ENCODE measurements at regions not wholly inside any gene's neighbourhood (a gene's known extent, or its start where the extent isn't known, plus 50 kb on each side); places are given as distances from the start of the nearest gene placed in this dataset.

DNA sequence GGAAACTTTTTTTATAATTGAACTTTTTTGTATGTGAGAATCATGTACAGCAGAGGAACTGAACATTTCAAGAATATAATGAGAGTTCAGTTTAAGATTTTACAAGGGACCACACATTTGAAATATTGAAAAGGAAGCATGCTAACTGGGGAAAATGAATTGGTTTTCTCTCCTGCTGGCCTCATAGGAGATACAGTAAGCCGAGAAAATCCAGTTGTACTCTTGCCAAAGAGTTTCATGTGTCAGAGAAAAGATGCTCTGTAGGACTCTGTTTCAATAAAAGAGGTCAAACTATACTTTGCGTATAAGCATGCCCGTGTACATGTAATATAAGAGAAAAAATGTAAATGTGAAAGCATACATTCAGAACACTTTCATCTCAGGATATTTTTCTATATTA lies 393.5 kb upstream of the NRSN1 start:
- TF ChIP-seq, protein P1, sequence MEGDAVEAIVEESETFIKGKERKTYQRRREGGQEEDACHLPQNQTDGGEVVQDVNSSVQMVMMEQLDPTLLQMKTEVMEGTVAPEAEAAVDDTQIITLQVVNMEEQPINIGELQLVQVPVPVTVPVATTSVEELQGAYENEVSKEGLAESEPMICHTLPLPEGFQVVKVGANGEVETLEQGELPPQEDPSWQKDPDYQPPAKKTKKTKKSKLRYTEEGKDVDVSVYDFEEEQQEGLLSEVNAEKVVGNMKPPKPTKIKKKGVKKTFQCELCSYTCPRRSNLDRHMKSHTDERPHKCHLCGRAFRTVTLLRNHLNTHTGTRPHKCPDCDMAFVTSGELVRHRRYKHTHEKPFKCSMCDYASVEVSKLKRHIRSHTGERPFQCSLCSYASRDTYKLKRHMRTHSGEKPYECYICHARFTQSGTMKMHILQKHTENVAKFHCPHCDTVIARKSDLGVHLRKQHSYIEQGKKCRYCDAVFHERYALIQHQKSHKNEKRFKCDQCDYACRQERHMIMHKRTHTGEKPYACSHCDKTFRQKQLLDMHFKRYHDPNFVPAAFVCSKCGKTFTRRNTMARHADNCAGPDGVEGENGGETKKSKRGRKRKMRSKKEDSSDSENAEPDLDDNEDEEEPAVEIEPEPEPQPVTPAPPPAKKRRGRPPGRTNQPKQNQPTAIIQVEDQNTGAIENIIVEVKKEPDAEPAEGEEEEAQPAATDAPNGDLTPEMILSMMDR (conservative IDR thresholded peaks at IDR 0.05; ENCODE audit: low read length), result no peak
- no peak for TF ChIP-seq EZH2phosphoT487 (IDR thresholded peaks at IDR 0.05; ENCODE audit: borderline replicate concordance)

Measured in Loucy (cell line).